ENCODE measurements at regions not wholly inside any gene's neighbourhood (a gene's known extent, or its start where the extent isn't known, plus 50 kb on each side); places are given as distances from the start of the nearest gene placed in this dataset.

DNA sequence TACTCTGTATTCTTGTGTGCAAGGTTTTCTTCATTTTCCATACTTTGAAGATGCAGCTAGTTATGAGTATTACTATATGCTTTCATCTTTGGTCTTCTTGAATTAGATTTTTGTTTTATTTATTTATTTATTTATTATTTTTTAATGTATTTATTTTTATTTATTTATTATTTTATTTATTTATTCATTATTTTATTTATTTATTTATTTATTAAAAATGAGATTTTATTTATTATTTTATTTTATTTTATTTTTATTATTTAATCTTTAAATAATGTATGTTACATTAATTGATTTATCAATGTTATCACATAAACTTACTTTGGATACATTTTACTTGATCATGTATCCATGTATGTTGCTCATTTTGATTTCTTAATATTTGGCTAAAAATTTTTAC is 132.3 kb upstream of the GALNT13 start:
- TF ChIP-seq, protein P1, sequence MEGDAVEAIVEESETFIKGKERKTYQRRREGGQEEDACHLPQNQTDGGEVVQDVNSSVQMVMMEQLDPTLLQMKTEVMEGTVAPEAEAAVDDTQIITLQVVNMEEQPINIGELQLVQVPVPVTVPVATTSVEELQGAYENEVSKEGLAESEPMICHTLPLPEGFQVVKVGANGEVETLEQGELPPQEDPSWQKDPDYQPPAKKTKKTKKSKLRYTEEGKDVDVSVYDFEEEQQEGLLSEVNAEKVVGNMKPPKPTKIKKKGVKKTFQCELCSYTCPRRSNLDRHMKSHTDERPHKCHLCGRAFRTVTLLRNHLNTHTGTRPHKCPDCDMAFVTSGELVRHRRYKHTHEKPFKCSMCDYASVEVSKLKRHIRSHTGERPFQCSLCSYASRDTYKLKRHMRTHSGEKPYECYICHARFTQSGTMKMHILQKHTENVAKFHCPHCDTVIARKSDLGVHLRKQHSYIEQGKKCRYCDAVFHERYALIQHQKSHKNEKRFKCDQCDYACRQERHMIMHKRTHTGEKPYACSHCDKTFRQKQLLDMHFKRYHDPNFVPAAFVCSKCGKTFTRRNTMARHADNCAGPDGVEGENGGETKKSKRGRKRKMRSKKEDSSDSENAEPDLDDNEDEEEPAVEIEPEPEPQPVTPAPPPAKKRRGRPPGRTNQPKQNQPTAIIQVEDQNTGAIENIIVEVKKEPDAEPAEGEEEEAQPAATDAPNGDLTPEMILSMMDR (IDR thresholded peaks at IDR 0.05): no peak
- TF ChIP-seq POLR2AphosphoS5 (IDR thresholded peaks at IDR 0.05): no peak
- TF ChIP-seq EP300 (IDR thresholded peaks at IDR 0.05): no peak
